Stimulated activated CD8-positive, alpha-beta memory T cell treated with anti-CD3 and anti-CD28 coated beads, Interleukin-4, amount 100 ng/mL, for 4 hours (primary cell): ENCODE measurements at regions not wholly inside any gene's neighbourhood (a gene's known extent, or its start where the extent isn't known, plus 50 kb on each side); places are given as distances from the start of the nearest gene placed in this dataset.
"Not testable (repeated sequence)": the region's sequence is repeated elsewhere in the genome, so short reads cannot be mapped to it uniquely, and the experiment has no call there.

Experiments
- DNase-seq, 2 donors: peaks; one replicate each; pipeline ENCODE4 v3.0.0-alpha.2; 2020; ENCODE audit warnings: low read depth in 2 of 2, low spot score in 1 of 2

- DNase-seq: no peak
Measured at GRCh38 chr20:12112665-12113064, 195.0 kb downstream of the BTBD3 start.

- no peak for DNase-seq
Measured at GRCh38 chr20:12113075-12113467, 195.4 kb downstream of the BTBD3 start.

GRCh38 chr20:12113468-12114371 lies 196.0 kb downstream of the BTBD3 start:
- DNase-seq: no peak

- not testable (repeated sequence) for DNase-seq
Measured at GRCh38 chr20:12129114-12129513, 211.4 kb downstream of the BTBD3 start.

GRCh38 chr20:12129532-12129931 lies 211.8 kb downstream of the BTBD3 start:
- DNase-seq: not testable (repeated sequence)

GRCh38 chr20:12130781-12131180 lies 213.1 kb downstream of the BTBD3 start:
- DNase-seq: no peak

GRCh38 chr20:12133553-12133952 lies 215.9 kb downstream of the BTBD3 start:
- DNase-seq: no peak

GRCh38 chr20:12145951-12146350 lies 228.3 kb downstream of the BTBD3 start:
- DNase-seq: not testable (repeated sequence)

GRCh38 chr20:12152996-12153395 lies 235.3 kb downstream of the BTBD3 start:
- DNase-seq: no peak

GRCh38 chr20:12153628-12154027 lies 235.9 kb downstream of the BTBD3 start:
- DNase-seq: no peak

- no peak for DNase-seq
Measured at GRCh38 chr20:12156252-12156651, 238.6 kb downstream of the BTBD3 start.

- no peak for DNase-seq
Measured at GRCh38 chr20:12159261-12159660, 241.6 kb downstream of the BTBD3 start.

- DNase-seq: no peak
Measured at GRCh38 chr20:12161734-12162133, 244.0 kb downstream of the BTBD3 start.

- DNase-seq: no peak
Measured at GRCh38 chr20:12166053-12166717, 248.5 kb downstream of the BTBD3 start.

- DNase-seq: no peak
Measured at GRCh38 chr20:12170406-12170805, 252.7 kb downstream of the BTBD3 start.

GRCh38 chr20:12171923-12172524 lies 254.3 kb downstream of the BTBD3 start:
- no peak for DNase-seq

- DNase-seq: no peak
Measured at GRCh38 chr20:12173347-12174012, 255.8 kb downstream of the BTBD3 start.

- DNase-seq: no peak
Measured at GRCh38 chr20:12175538-12175937, 257.8 kb downstream of the BTBD3 start.

- no peak for DNase-seq
Measured at GRCh38 chr20:12177657-12178293, 260.1 kb downstream of the BTBD3 start.

GRCh38 chr20:12179692-12180091 lies 262.0 kb downstream of the BTBD3 start:
- DNase-seq: no peak

GRCh38 chr20:12180107-12180661 lies 262.5 kb downstream of the BTBD3 start:
- no peak for DNase-seq
